Left ventricle myocardium inferior (tissue), 1 donor: ENCODE measurements at regions not wholly inside any gene's neighbourhood (a gene's known extent, or its start where the extent isn't known, plus 50 kb on each side); places are given as distances from the start of the nearest gene placed in this dataset.

Source experiments
- DNase-seq: peaks from one replicate; pipeline ENCODE4 v3.0.0-alpha.2; 2020
- H3K27ac ChIP-seq: fragments of 200-600 bp; replicated peaks from 2 replicates; pipeline ENCODE4 v1.8.0; 2021
- H3K27me3 ChIP-seq: fragments of 200-600 bp; 2 replicates; pipeline ENCODE4 v1.8.0; 2021; ENCODE audit warnings: low read depth
- H3K36me3 ChIP-seq: fragments of 200-600 bp; 2 replicates; pipeline ENCODE4 v1.8.0; 2021
- H3K4me1 ChIP-seq: fragments of 200-600 bp; 2 replicates; pipeline ENCODE4 v1.8.0; 2021
- H3K4me3 ChIP-seq: fragments of 200-600 bp; 2 replicates; pipeline ENCODE4 v1.8.0; 2021; ENCODE audit warnings: mild to moderate bottlenecking, moderate library complexity
- H3K9me3 ChIP-seq: fragments of 200-600 bp; replicated peaks from 2 replicates; pipeline ENCODE4 v1.8.0; 2021
- CTCF ChIP-seq: fragments of 200-600 bp; IDR thresholded peaks from 2 replicates; pipeline ENCODE4 v1.8.0; 2021; ENCODE audit warnings: antibody characterized with exemption, mild to moderate bottlenecking, borderline replicate concordance
- intact Hi-C: fragments of 100-400 bp; cut with micrococcal nuclease; formaldehyde crosslinking; loops from one replicate; pipeline ENCODE4 v1.11.0; 2022
- donor health status: DM: no; HTN: yes; CAD: no; lungs with severe emphysema.

DNA sequence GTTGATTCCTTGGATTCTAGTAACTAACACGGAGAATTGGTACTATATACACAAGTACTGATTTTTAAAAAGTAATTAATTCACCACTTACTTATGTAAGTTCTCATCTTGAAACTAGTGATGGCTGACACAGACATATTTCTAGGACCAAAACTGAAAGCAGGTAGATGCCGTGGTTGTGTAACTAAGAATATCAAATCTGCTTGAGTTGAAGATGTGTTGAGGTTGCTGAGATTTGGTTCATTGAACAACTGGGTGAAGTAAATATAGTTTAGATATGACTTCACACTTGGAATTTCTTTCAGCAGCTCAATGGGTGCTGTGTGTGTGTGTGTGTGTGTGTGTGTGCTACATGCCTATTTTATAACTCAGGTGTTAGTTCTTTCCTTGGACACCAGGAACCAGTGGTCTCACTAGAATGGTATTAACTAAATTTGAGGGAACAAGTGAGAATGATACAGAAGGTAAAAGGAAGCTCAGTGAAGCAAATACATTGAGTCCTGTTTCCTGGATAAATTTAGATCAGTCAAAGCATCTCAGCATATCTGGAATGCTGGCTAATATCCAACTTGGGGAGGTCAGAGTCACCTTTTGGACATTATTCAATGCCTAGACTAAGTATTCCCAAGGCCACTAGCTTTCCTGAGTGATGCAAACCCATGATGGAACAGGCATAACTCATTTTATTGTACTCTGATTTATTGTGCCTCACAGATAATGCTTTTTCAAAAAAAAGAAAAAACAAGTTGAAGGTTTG is 110.7 kb upstream of the ZEB2 start:
- TF ChIP-seq CTCF: no peak
- intact Hi-C loops: no loop called here
- H3K4me3 ChIP-seq: no peak overlapping the region

GRCh38 chr2:144629935-144630334 is 110.0 kb upstream of the ZEB2 start:
- Histone ChIP-seq H3K36me3 (no peaks in the 10 kb centered on the region), H3K9me3 (peaks cover 11% of the 10 kb centered on the region), H3K4me3 (no peak overlapping the region), H3K27ac (no peak overlapping the region), H3K4me1 (no peaks in the 10 kb centered on the region), H3K27me3 (no peaks in the 10 kb centered on the region)
- no peak for TF ChIP-seq CTCF
- DNase-seq: no peak
- intact Hi-C loops: no loop called here

More for the DNA sequence above, 110.7 kb upstream of the ZEB2 start:
- Histone ChIP-seq H3K4me1 (no peaks in the 10 kb centered on the region), H3K36me3 (no peaks in the 10 kb centered on the region), H3K27me3 (no peaks in the 10 kb centered on the region), H3K9me3 (peaks cover 18% of the 10 kb centered on the region), H3K27ac (no peak overlapping the region)
- no peak for DNase-seq

- intact Hi-C loops: no loop called here
- DNase-seq: no peak
- no peak overlapping the region for H3K27ac ChIP-seq
- H3K36me3 ChIP-seq: no peaks in the 10 kb centered on the region
- H3K4me1 ChIP-seq: no peaks in the 10 kb centered on the region
- H3K9me3 ChIP-seq: peaks cover 3% of the 10 kb centered on the region
- TF ChIP-seq CTCF: no peak
- H3K4me3 ChIP-seq: no peak overlapping the region
- no peaks in the 10 kb centered on the region for H3K27me3 ChIP-seq
These were observed 108.6 kb upstream of the ZEB2 start for GRCh38 chr2:144628566-144628965.

- intact Hi-C loops: no loop called here
- H3K4me3 ChIP-seq: no peak overlapping the region
- peaks cover 16% of the 10 kb centered on the region for H3K9me3 ChIP-seq
- no peaks in the 10 kb centered on the region for H3K36me3 ChIP-seq
- no peak for TF ChIP-seq CTCF
- DNase-seq: no peak
- H3K27me3 ChIP-seq: no peaks in the 10 kb centered on the region
- H3K4me1 ChIP-seq: no peaks in the 10 kb centered on the region
- no peak overlapping the region for H3K27ac ChIP-seq
These were observed 105.7 kb upstream of the ZEB2 start for GRCh38 chr2:144625626-144626025.

DNA sequence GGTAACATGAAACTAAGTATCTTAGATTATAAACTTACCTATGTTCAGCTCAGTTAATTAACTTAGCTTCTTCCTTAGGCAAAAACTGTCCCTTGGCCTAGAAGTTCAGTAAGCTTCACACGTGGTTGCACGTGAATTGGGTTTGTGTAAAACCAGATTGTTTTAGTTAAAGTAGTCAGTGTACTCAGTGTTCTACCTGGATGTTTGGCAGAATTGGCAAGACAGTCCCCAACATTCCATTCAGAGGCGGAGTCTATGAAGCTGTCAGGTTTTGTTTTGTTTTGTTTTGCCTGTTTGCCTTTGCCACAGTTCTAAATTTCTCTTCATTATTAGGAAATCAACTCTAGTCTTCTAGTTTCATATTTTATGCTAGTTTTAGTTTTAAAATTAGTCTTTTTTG is 105.3 kb upstream of the ZEB2 start:
- intact Hi-C loops: no loop called here
- no peak overlapping the region for H3K4me3 ChIP-seq
- no peak for DNase-seq
- H3K9me3 ChIP-seq: peaks cover 16% of the 10 kb centered on the region
- H3K27ac ChIP-seq: no peak overlapping the region
- TF ChIP-seq CTCF: no peak
- H3K4me1 ChIP-seq: no peaks in the 10 kb centered on the region
- H3K27me3 ChIP-seq: no peaks in the 10 kb centered on the region
- no peaks in the 10 kb centered on the region for H3K36me3 ChIP-seq
